ENCODE measurements at regions not wholly inside any gene's neighbourhood (a gene's known extent, or its start where the extent isn't known, plus 50 kb on each side); places are given as distances from the start of the nearest gene placed in this dataset.

- TF ChIP-seq CTCF (IDR thresholded peaks at IDR 0.05) (no peak), POLR2A (IDR thresholded peaks at IDR 0.05) (no peak)
These were observed 363.4 kb upstream of the LRRC3B start for GRCh38 chr3:26259176-26259575.

All from testis (tissue), 2 donors.